SK-N-SH (cell line): ENCODE measurements at regions not wholly inside any gene's neighbourhood (a gene's known extent, or its start where the extent isn't known, plus 50 kb on each side); places are given as distances from the start of the nearest gene placed in this dataset.
A peak's percentile ranks its signal among the peaks of the same experiment; 100 is the strongest.

ENCODE experiments used
- CTCF ChIA-PET: fragments of 300-600, 350-600 bp; formaldehyde crosslinking; extraction: SDS; loops from one replicate; lab custom pipeline; 2021; lab: Yijun Ruan, JAX
- POLR2A ChIA-PET: fragments of 350-600 bp; sonication (Branson Sonifier 250); formaldehyde crosslinking; extraction: SDS; loops from one replicate; lab custom pipeline; 2020; ENCODE audit warnings: antibody characterized with exemption, inconsistent platforms; lab: Yijun Ruan, JAX
- DNase-seq: peaks from one replicate; pipeline ENCODE4 v3.0.0; 2012
- H2AFZ ChIP-seq: fragments of 200-600 bp; sonication (generic); 2 replicates; pipeline ENCODE4 v1.8.1; 2016; ENCODE audit warnings: antibody characterized with exemption, mild to moderate bottlenecking, low read depth
- H3F3A ChIP-seq: fragments of 200-600 bp; sonication (generic); replicated peaks from 2 replicates; pipeline ENCODE3; 2016; ENCODE audit warnings: antibody characterized with exemption, mild to moderate bottlenecking; ENCODE audit not compliant: insufficient read depth
- H3K27ac ChIP-seq, 2 experiments: fragments of 200-500 bp in 1 of 2; fragments of 200-600 bp in 1 of 2; sonication (Bioruptor generic) in 1 of 2; sonication (generic), shearing (Covaris generic) in 1 of 2; 2 replicates each; pipeline versions ENCODE4 v1.5.1 to v1.6.1; 2014 to 2016; ENCODE audit warnings: low read depth in 2 of 2, inconsistent platforms in 1 of 2, low read length in 1 of 2, mild to moderate bottlenecking in 1 of 2, mixed read lengths in 1 of 2
- H3K27me3 ChIP-seq: fragments of 200-600 bp; sonication (generic), shearing (Covaris generic); 2 replicates; pipeline ENCODE4 v1.6.1; 2016; ENCODE audit warnings: mixed run types; ENCODE audit not compliant: insufficient read depth
- H3K36me3 ChIP-seq, 2 experiments: fragments of 200-500 bp in 1 of 2; fragments of 200-600 bp in 1 of 2; sonication (Bioruptor generic) in 1 of 2; sonication (generic) in 1 of 2; replicated peaks in 1 of 2; 2 replicates each; pipeline versions ENCODE3 to v1.5.1; 2014 to 2016; ENCODE audit warnings: low read length in 1 of 2, mild to moderate bottlenecking in 1 of 2; ENCODE audit not compliant: insufficient read depth in 2 of 2, control insufficient read depth in 1 of 2
- H3K4me1 ChIP-seq, 2 experiments: fragments of 200-500 bp in 1 of 2; fragments of 200-600 bp in 1 of 2; sonication (Bioruptor generic) in 1 of 2; sonication (generic), shearing (Covaris generic) in 1 of 2; 2 replicates each; pipeline versions ENCODE4 v1.5.1 to v1.6.1; 2014 to 2016; ENCODE audit warnings: low read depth in 1 of 2, low read length in 1 of 2, mixed run types in 1 of 2; ENCODE audit not compliant: insufficient read depth in 2 of 2, control insufficient read depth in 1 of 2
- H3K4me2 ChIP-seq: fragments of 200-600 bp; sonication (generic), shearing (Covaris generic); 2 replicates; pipeline ENCODE4 v1.6.1; 2017; ENCODE audit warnings: mixed run types
- H3K4me3 ChIP-seq, 2 experiments: fragments of 200-500 bp in 1 of 2; fragments of 200-600 bp in 1 of 2; sonication (Bioruptor generic) in 1 of 2; sonication (generic), shearing (Covaris generic) in 1 of 2; 2 replicates each; pipeline versions ENCODE4 v1.5.1 to v1.8.1; 2014 to 2016; ENCODE audit warnings: low read depth in 2 of 2, inconsistent platforms in 1 of 2, low read length in 1 of 2, mild to moderate bottlenecking in 1 of 2, mixed read lengths in 1 of 2, moderate library complexity in 1 of 2
- H3K79me2 ChIP-seq: fragments of 200-600 bp; sonication (generic); 2 replicates; pipeline ENCODE4 v1.8.1; 2017; ENCODE audit warnings: mild to moderate bottlenecking; ENCODE audit not compliant: insufficient read depth
- H3K9ac ChIP-seq: fragments of 200-600 bp; sonication (generic); 2 replicates; pipeline ENCODE4 v1.6.1; 2017; ENCODE audit warnings: mixed run types
- H3K9me2 ChIP-seq: fragments of 200-600 bp; sonication (generic); 2 replicates; pipeline ENCODE4 v1.6.1; 2017; ENCODE audit warnings: mixed run types
- H3K9me3 ChIP-seq: fragments of 200-600 bp; sonication (generic); 2 replicates; pipeline ENCODE4 v1.6.1; 2017; ENCODE audit warnings: mixed run types, mild to moderate bottlenecking, moderate library complexity
- H4K20me1 ChIP-seq: fragments of 200-600 bp; sonication (generic); 2 replicates; pipeline ENCODE4 v1.6.1; 2017; ENCODE audit warnings: mild to moderate bottlenecking, mixed run types; ENCODE audit not compliant: insufficient read depth
- CHD2 ChIP-seq: fragments of 150-350 bp; IDR thresholded peaks from 2 replicates; pipeline ENCODE4 v1.6.1; 2018; ENCODE audit warnings: low read length; ENCODE audit not compliant: partially characterized antibody
- ELF1 ChIP-seq: IDR thresholded peaks from 2 replicates; pipeline ENCODE4 v1.4.0; 2012
- EP300 ChIP-seq, 2 experiments: IDR thresholded peaks; 2 replicates each; pipeline versions ENCODE4 v1.4.0 to v1.6.1; 2012; ENCODE audit warnings: borderline replicate concordance in 1 of 2, low read depth in 1 of 2, low read length in 1 of 2
- FOXJ3 ChIP-seq: sonication (generic); formaldehyde crosslinking; IDR thresholded peaks from 2 replicates; pipeline ENCODE4 v1.5.1; 2020; ENCODE audit warnings: mild to moderate bottlenecking, missing genetic modification reagents
- FOXM1 ChIP-seq: IDR thresholded peaks from 2 replicates; pipeline ENCODE4 v1.4.0; 2012; ENCODE audit warnings: low read depth, mild to moderate bottlenecking
- GATA2 ChIP-seq: sonication (generic); formaldehyde crosslinking; IDR thresholded peaks from 2 replicates; pipeline ENCODE4 v1.5.0; 2020; ENCODE audit warnings: mild to moderate bottlenecking, missing genetic modification reagents
- JUND ChIP-seq: IDR thresholded peaks from 2 replicates; pipeline ENCODE4 v1.4.0; 2012
- MXI1 ChIP-seq: IDR thresholded peaks from 2 replicates; pipeline ENCODE4 v1.6.1; 2012; ENCODE audit warnings: mild to moderate bottlenecking, low read depth, low read length, improper control_type of control experiment
- RAD21 ChIP-seq: IDR thresholded peaks from 2 replicates; pipeline ENCODE4 v1.6.1; 2012; ENCODE audit warnings: mild to moderate bottlenecking, low read length
- RCOR1 ChIP-seq: fragments of 150-350 bp; IDR thresholded peaks from 2 replicates; pipeline ENCODE4 v1.6.1; 2017; ENCODE audit warnings: antibody characterized with exemption, low read length
- RXRA ChIP-seq: IDR thresholded peaks from 2 replicates; pipeline ENCODE4 v1.4.0; 2012; ENCODE audit warnings: low read depth, mild to moderate bottlenecking, borderline replicate concordance
- SIN3A ChIP-seq: IDR thresholded peaks from 2 replicates; pipeline ENCODE4 v1.6.1; 2012; ENCODE audit warnings: low read depth, mild to moderate bottlenecking, low read length, moderate library complexity, borderline replicate concordance
- TAF1 ChIP-seq: IDR thresholded peaks from 2 replicates; pipeline ENCODE4 v1.6.1; 2012; ENCODE audit warnings: low read depth, mild to moderate bottlenecking, low read length, moderate library complexity, borderline replicate concordance
- TCF12 ChIP-seq: IDR thresholded peaks from 2 replicates; pipeline ENCODE4 v1.4.0; 2012
- YY1 ChIP-seq: IDR thresholded peaks from 2 replicates; pipeline ENCODE4 v1.4.0; 2012; ENCODE audit warnings: low read depth, mild to moderate bottlenecking
- WGBS: methylation state at CpG from one replicate; pipeline ENCODE4 v1.1.6; 2017; ENCODE audit warnings: low lambda C conversion rate; 5-methylcytosine and 5-hydroxymethylcytosine counted together
- TF ChIP-seq, protein P1 (sequence below): fragments of 200-600 bp; sonication (generic); IDR thresholded peaks from 2 replicates; pipeline ENCODE4 v1.6.1; 2017; ENCODE audit warnings: antibody characterized with exemption, mild to moderate bottlenecking, moderate library complexity
- TF ChIP-seq, protein P2 (sequence below): fragments of 150-350 bp; IDR thresholded peaks from 2 replicates; pipeline ENCODE4 v1.6.1; 2017; ENCODE audit warnings: antibody characterized with exemption, low read length, low read depth, borderline replicate concordance
- TF ChIP-seq, protein P3 (sequence below): IDR thresholded peaks from 2 replicates; pipeline ENCODE4; 2012

DNA sequence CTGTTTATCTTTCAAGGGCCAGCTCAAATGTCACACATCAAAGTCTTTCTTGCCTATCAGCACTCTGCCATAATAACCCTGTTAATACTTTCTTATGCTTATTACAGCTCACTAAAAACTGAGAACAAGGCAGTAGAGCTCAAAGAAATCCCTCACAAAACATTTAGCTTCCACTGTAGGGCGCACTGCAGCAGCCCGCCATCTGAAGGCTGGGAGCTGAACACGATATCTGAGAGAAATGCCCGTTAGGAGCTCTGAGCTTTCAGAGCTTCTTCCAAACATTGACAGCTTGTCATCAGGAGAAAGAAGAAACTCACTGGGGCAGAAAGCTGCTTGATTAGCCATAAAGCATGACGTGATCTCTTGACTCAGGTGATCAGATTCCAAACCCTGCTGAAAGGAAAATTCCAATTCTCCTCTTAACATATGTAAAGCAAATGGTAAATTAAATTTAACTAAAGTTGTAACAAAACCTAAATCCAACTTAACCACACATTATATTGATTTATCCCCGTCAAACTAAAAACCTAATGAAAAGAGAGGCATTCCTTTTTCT is 175.7 kb downstream of the C12orf50 start (continued):
- TF ChIP-seq, protein P1, sequence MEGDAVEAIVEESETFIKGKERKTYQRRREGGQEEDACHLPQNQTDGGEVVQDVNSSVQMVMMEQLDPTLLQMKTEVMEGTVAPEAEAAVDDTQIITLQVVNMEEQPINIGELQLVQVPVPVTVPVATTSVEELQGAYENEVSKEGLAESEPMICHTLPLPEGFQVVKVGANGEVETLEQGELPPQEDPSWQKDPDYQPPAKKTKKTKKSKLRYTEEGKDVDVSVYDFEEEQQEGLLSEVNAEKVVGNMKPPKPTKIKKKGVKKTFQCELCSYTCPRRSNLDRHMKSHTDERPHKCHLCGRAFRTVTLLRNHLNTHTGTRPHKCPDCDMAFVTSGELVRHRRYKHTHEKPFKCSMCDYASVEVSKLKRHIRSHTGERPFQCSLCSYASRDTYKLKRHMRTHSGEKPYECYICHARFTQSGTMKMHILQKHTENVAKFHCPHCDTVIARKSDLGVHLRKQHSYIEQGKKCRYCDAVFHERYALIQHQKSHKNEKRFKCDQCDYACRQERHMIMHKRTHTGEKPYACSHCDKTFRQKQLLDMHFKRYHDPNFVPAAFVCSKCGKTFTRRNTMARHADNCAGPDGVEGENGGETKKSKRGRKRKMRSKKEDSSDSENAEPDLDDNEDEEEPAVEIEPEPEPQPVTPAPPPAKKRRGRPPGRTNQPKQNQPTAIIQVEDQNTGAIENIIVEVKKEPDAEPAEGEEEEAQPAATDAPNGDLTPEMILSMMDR = no peak
- no peak for TF ChIP-seq FOXM1
- TF ChIP-seq, protein P2, sequence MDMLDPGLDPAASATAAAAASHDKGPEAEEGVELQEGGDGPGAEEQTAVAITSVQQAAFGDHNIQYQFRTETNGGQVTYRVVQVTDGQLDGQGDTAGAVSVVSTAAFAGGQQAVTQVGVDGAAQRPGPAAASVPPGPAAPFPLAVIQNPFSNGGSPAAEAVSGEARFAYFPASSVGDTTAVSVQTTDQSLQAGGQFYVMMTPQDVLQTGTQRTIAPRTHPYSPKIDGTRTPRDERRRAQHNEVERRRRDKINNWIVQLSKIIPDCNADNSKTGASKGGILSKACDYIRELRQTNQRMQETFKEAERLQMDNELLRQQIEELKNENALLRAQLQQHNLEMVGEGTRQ = no peak

DNA sequence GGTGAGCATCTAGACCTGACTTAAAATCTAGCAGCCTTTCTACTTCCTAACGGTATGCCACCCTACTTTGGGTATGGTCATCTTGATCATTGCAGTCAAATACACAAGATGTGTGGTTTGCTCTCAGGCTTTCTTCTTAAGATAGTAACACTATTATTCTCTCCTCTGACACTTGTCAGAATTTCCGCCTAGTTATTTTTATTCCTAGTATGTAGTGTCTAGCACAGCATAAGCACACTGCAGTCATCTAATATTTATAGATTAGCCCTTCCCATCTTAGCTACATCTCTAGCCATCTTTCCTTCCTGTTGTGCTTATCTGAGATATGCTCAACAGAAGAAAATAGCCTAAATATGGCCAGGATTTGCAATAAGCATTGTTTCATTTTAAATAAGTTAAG is 180.1 kb downstream of the C12orf50 start:
- Histone ChIP-seq H3K9me2 (no peaks in the 10 kb centered on the region), H2AFZ (0 out of 2 replicates have a peak overlapping the region, but pooled peaks have one; percentile 52), H3K27me3 (no peaks in the 10 kb centered on the region), H3K4me1 (peaks cover 0 to 2% of the 10 kb centered on the region in 2 experiments; a peak in 2 of 4 replicates), H3K4me2 (no peak overlapping the region), H3K9me3 (peaks cover 5% of the 10 kb centered on the region; the same call in 1 of the 2 replicates), H3K36me3 (no peaks in the 10 kb centered on the region), H3K9ac (no peak overlapping the region), H3F3A (no peaks in the 10 kb centered on the region), H3K27ac (no peak overlapping the region; a peak in 1 of 4 replicates), H4K20me1 (no peaks in the 10 kb centered on the region), H3K79me2 (no peaks in the 10 kb centered on the region), H3K4me3 (no peak overlapping the region)
- no peak for TF ChIP-seq EP300 (IDR thresholded peaks at IDR 0.05; ENCODE audit: borderline replicate concordance in 1 of 2, low read depth in 1 of 2, low read length in 1 of 2)
- no peak for TF ChIP-seq YY1
- TF ChIP-seq FOXJ3 (CRISPR knock-in tag) = no peak
- TF ChIP-seq TCF12 = no peak
- TF ChIP-seq SIN3A = no peak
- no peak for TF ChIP-seq RCOR1
- TF ChIP-seq ELF1 = no peak
- TF ChIP-seq, protein P2 = no peak
- no peak for TF ChIP-seq CHD2
- TF ChIP-seq RAD21 = no peak
- TF ChIP-seq, protein P3, sequence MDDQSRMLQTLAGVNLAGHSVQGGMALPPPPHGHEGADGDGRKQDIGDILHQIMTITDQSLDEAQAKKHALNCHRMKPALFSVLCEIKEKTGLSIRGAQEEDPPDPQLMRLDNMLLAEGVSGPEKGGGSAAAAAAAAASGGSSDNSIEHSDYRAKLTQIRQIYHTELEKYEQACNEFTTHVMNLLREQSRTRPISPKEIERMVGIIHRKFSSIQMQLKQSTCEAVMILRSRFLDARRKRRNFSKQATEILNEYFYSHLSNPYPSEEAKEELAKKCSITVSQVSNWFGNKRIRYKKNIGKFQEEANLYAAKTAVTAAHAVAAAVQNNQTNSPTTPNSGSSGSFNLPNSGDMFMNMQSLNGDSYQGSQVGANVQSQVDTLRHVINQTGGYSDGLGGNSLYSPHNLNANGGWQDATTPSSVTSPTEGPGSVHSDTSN = no peak
- TF ChIP-seq GATA2 (CRISPR knock-in tag) = no peak
- no peak for TF ChIP-seq JUND
- no peak for TF ChIP-seq MXI1
- TF ChIP-seq RXRA = no peak
- TF ChIP-seq TAF1 = no peak
- ChIA-PET POLR2A (no interaction called here), CTCF (interaction anchor here (0.5 to 3.1 kb wide), 26 partner anchors 9 to 1926 kb away, joined by 3 to 23 read pairs (median 4); no protein-coding TSS in a partner anchor)
- DNase-seq = no peak
- 92% methylated on average over 2 of the region's 2 CpGs for WGBS
